OCI-LY7 (cell line): ENCODE measurements at regions not wholly inside any gene's neighbourhood (a gene's known extent, or its start where the extent isn't known, plus 50 kb on each side); places are given as distances from the start of the nearest gene placed in this dataset.

Experiments
- BruUV-seq: library from RNA; stranded (reverse); fragments of 400-500 nt; replicated peaks from 2 replicates; lab custom pipeline; 2021; lab: Mats Ljungman, UMichigan
- CTCF ChIA-PET: fragments of 300-600 bp; sonication (Branson Sonifier 250); formaldehyde crosslinking; loops from one replicate; lab custom pipeline; 2022; ENCODE audit warnings: antibody characterized with exemption; ENCODE audit not compliant: unreplicated experiment; lab: Charles Lee
- POLR2A ChIA-PET: fragments of 300-600 bp; sonication (Branson Sonifier 250); formaldehyde crosslinking; loops from one replicate; lab custom pipeline; 2022; ENCODE audit warnings: antibody characterized with exemption; lab: Charles Lee
- DNase-seq: peaks from one replicate; pipeline ENCODE4 v3.0.0-alpha.2; 2015; ENCODE audit warnings: low spot score
- H2AFZ ChIP-seq: fragments of 200-600 bp; sonication (generic), shearing (Covaris generic); 2 replicates; pipeline ENCODE4 v1.6.1; 2014; ENCODE audit warnings: mild to moderate bottlenecking, antibody characterized with exemption, low read length, moderate library complexity
- H3K27ac ChIP-seq: fragments of 200-600 bp; sonication (generic); 2 replicates; pipeline ENCODE4 v1.5.1; 2014; ENCODE audit warnings: mixed run types, low read depth, mild to moderate bottlenecking, moderate library complexity, low read length, inconsistent platforms; ENCODE audit not compliant: poor library complexity, severe bottlenecking
- H3K36me3 ChIP-seq: fragments of 200-600 bp; sonication (generic); 2 replicates; pipeline ENCODE4 v1.6.1; 2014; ENCODE audit warnings: mild to moderate bottlenecking, antibody characterized with exemption, low read length, moderate library complexity, mixed read lengths; ENCODE audit not compliant: insufficient read depth
- H3K4me1 ChIP-seq: fragments of 200-600 bp; sonication (generic); 2 replicates; pipeline ENCODE4 v1.5.1; 2014; ENCODE audit warnings: mild to moderate bottlenecking, low read length; ENCODE audit not compliant: insufficient read depth, poor library complexity, severe bottlenecking
- H3K4me2 ChIP-seq: fragments of 200-600 bp; sonication (generic); 2 replicates; pipeline ENCODE4 v1.6.1; 2014; ENCODE audit warnings: mild to moderate bottlenecking, low read length
- H3K4me3 ChIP-seq: fragments of 200-600 bp; sonication (generic); 2 replicates; pipeline ENCODE4 v1.5.1; 2014; ENCODE audit warnings: mild to moderate bottlenecking, low read depth, low read length; ENCODE audit not compliant: poor library complexity, severe bottlenecking
- H3K79me2 ChIP-seq: fragments of 200-600 bp; sonication (generic); 2 replicates; pipeline ENCODE4 v1.6.1; 2016; ENCODE audit warnings: low read depth, mild to moderate bottlenecking, low read length, moderate library complexity, mixed read lengths; ENCODE audit not compliant: insufficient read depth
- H3K9me2 ChIP-seq: fragments of 200-600 bp; sonication (generic); 2 replicates; pipeline ENCODE4 v1.6.1; 2016; ENCODE audit warnings: mild to moderate bottlenecking, low read length, mixed read lengths; ENCODE audit not compliant: insufficient read depth
- H3K9me3 ChIP-seq: fragments of 200-600 bp; sonication (generic); 2 replicates; pipeline ENCODE4 v1.6.1; 2014; ENCODE audit warnings: mild to moderate bottlenecking, mixed run types, low read length, mixed read lengths
- H4K20me1 ChIP-seq: fragments of 200-600 bp; sonication (generic); 2 replicates; pipeline ENCODE4 v1.6.1; 2014; ENCODE audit warnings: mild to moderate bottlenecking, antibody characterized with exemption, low read length, moderate library complexity, mixed read lengths; ENCODE audit not compliant: insufficient read depth
- EZH2phosphoT487 ChIP-seq: fragments of 200-600 bp; sonication (generic); IDR thresholded peaks from 2 replicates; pipeline ENCODE4 v1.6.1; 2018; ENCODE audit warnings: low read depth, borderline replicate concordance, mild to moderate bottlenecking, mixed run types, antibody characterized with exemption, low read length, moderate library complexity, mixed read lengths
- intact Hi-C: fragments of 100-400 bp; cut with micrococcal nuclease; formaldehyde crosslinking; loops from one replicate; pipeline ENCODE4 v1.10.0; 2022; ENCODE audit not compliant: unreplicated experiment
- TF ChIP-seq, protein P1 (sequence below): fragments of 200-600 bp; sonication (generic); conservative IDR thresholded peaks from 2 replicates; pipeline ENCODE4 v1.5.1; 2014; ENCODE audit warnings: mild to moderate bottlenecking, antibody characterized with exemption, low read length, moderate library complexity, mixed read lengths

DNA sequence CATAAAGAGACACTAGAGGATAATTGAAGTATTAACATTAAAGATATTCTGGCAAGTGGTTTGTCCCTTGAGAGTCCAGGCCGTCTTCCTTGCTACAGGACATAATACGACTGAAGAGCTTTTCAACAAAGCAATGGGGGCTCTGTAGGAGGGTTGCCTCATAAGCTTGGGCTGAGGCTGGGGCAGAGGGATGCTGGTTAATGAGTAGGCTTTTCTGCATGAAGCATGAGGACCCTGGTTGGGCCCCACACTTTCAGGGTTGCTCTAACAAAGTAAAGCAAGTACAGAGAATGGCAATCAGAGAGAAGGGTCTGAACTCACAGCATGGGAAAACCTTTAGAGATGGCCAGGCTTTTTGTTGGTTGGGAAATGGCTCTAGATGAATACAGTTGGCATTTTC is 281.3 kb downstream of the IDS start:
- H3K36me3 ChIP-seq: no peaks in the 10 kb centered on the region
- H4K20me1 ChIP-seq: no peaks in the 10 kb centered on the region
- H3K9me3 ChIP-seq: no peaks in the 10 kb centered on the region
- H2AFZ ChIP-seq: no peak overlapping the region
- ChIA-PET CTCF (no interaction called here), POLR2A (interaction anchor here (1.7 kb wide), 1 partner anchor 24 kb away, joined by 4 read pairs; no protein-coding TSS in a partner anchor)
- no peaks in the 10 kb centered on the region for H3K79me2 ChIP-seq
- no peaks in the 10 kb centered on the region for H3K9me2 ChIP-seq
- intact Hi-C loops: no loop called here
- H3K4me3 ChIP-seq: no peak overlapping the region
- DNase-seq: no peak
- no peaks in the 10 kb centered on the region for H3K4me1 ChIP-seq
- TF ChIP-seq, protein P1, sequence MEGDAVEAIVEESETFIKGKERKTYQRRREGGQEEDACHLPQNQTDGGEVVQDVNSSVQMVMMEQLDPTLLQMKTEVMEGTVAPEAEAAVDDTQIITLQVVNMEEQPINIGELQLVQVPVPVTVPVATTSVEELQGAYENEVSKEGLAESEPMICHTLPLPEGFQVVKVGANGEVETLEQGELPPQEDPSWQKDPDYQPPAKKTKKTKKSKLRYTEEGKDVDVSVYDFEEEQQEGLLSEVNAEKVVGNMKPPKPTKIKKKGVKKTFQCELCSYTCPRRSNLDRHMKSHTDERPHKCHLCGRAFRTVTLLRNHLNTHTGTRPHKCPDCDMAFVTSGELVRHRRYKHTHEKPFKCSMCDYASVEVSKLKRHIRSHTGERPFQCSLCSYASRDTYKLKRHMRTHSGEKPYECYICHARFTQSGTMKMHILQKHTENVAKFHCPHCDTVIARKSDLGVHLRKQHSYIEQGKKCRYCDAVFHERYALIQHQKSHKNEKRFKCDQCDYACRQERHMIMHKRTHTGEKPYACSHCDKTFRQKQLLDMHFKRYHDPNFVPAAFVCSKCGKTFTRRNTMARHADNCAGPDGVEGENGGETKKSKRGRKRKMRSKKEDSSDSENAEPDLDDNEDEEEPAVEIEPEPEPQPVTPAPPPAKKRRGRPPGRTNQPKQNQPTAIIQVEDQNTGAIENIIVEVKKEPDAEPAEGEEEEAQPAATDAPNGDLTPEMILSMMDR: no peak
- no peak for TF ChIP-seq EZH2phosphoT487
- no peak overlapping the region for H3K27ac ChIP-seq
- H3K4me2 ChIP-seq: no peak overlapping the region
- BruUV-seq: no TSS peak

DNA sequence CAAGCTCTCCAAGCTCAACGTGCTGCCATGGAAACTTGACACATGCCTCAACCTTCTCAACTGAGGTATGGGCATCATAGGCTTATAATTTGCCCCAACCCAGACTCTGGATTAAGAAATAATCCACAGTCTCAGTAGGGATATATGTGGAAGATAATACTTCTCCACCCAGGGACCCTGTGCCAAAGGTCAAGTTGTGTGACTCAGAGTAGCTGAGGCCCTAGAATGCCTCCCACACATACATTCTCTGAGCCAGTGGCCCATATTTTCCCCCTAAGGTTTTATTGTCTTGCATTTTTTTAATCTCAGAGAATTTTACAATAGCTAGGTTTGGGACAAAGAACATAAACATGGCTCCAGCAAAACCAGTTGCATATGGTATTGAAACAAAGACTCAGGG is 283.1 kb downstream of the IDS start:
- ChIA-PET POLR2A (no interaction called here), CTCF (no interaction called here)
- intact Hi-C loops: no loop called here

DNA sequence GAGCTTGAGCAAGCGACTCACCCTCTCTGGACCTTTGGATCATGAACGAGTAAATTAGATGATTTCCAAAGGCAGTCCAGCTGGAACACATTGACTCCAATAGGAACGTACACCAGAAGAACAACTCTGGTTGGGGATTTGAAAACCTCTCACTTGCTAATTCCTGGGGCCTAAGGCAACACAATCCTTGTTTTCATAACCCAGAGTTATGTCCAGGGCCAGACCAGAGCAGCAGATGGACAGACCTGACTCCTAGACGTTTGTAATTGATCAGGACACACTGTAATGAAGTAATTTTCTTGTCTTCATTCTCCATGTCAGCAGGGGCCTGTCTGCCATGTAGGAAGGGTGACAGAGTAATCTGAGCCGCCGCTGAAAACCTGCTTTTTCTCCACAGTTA is 283.9 kb downstream of the IDS start:
- intact Hi-C loops: no loop called here
- Histone ChIP-seq H2AFZ (no peak overlapping the region), H3K9me2 (no peaks in the 10 kb centered on the region), H3K9me3 (no peaks in the 10 kb centered on the region), H3K79me2 (no peaks in the 10 kb centered on the region), H3K4me1 (no peaks in the 10 kb centered on the region), H3K36me3 (no peaks in the 10 kb centered on the region), H3K4me3 (no peak overlapping the region), H3K4me2 (no peak overlapping the region), H4K20me1 (no peaks in the 10 kb centered on the region), H3K27ac (no peak overlapping the region)
- DNase-seq: no peak
- ChIA-PET POLR2A (no interaction called here), CTCF (no interaction called here)
- no TSS peak for BruUV-seq
- no peak for TF ChIP-seq EZH2phosphoT487
- TF ChIP-seq, protein P1: no peak

More for the DNA sequence above, 283.1 kb downstream of the IDS start:
- no peaks in the 10 kb centered on the region for H3K9me3 ChIP-seq
- H3K36me3 ChIP-seq: no peaks in the 10 kb centered on the region
- no peak overlapping the region for H3K4me2 ChIP-seq
- no peak for TF ChIP-seq EZH2phosphoT487
- TF ChIP-seq, protein P1: no peak
- no peaks in the 10 kb centered on the region for H3K4me1 ChIP-seq
- no peaks in the 10 kb centered on the region for H4K20me1 ChIP-seq
- no peak overlapping the region for H3K4me3 ChIP-seq
- H3K9me2 ChIP-seq: no peaks in the 10 kb centered on the region
- no peak overlapping the region for H3K27ac ChIP-seq
- no peak for DNase-seq
- BruUV-seq: no TSS peak
- H2AFZ ChIP-seq: no peak overlapping the region
- H3K79me2 ChIP-seq: no peaks in the 10 kb centered on the region
